VCaP (cell line): ENCODE measurements at regions not wholly inside any gene's neighbourhood (a gene's known extent, or its start where the extent isn't known, plus 50 kb on each side); places are given as distances from the start of the nearest gene placed in this dataset.

Experiments
- H3K27ac ChIP-seq: fragments of 450-650 bp; 2 replicates; pipeline ENCODE4 v1.5.1; 2017
- TF ChIP-seq, protein P1 (sequence below): fragments of 450-650 bp; conservative IDR thresholded peaks from 2 replicates; pipeline ENCODE4 v1.5.1; 2017; ENCODE audit warnings: mild to moderate bottlenecking, moderate library complexity

GRCh38 chr1:105326886-105327285, 1577.2 kb downstream of the AMY1C start:
- TF ChIP-seq, protein P1, sequence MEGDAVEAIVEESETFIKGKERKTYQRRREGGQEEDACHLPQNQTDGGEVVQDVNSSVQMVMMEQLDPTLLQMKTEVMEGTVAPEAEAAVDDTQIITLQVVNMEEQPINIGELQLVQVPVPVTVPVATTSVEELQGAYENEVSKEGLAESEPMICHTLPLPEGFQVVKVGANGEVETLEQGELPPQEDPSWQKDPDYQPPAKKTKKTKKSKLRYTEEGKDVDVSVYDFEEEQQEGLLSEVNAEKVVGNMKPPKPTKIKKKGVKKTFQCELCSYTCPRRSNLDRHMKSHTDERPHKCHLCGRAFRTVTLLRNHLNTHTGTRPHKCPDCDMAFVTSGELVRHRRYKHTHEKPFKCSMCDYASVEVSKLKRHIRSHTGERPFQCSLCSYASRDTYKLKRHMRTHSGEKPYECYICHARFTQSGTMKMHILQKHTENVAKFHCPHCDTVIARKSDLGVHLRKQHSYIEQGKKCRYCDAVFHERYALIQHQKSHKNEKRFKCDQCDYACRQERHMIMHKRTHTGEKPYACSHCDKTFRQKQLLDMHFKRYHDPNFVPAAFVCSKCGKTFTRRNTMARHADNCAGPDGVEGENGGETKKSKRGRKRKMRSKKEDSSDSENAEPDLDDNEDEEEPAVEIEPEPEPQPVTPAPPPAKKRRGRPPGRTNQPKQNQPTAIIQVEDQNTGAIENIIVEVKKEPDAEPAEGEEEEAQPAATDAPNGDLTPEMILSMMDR, result no peak

GRCh38 chr1:105337420-105337819, 1587.7 kb downstream of the AMY1C start:
- TF ChIP-seq, protein P1, result no peak
- no peak overlapping the region for H3K27ac ChIP-seq

More at GRCh38 chr1:105326886-105327285, 1577.2 kb downstream of the AMY1C start:
- no peak overlapping the region for H3K27ac ChIP-seq

DNA sequence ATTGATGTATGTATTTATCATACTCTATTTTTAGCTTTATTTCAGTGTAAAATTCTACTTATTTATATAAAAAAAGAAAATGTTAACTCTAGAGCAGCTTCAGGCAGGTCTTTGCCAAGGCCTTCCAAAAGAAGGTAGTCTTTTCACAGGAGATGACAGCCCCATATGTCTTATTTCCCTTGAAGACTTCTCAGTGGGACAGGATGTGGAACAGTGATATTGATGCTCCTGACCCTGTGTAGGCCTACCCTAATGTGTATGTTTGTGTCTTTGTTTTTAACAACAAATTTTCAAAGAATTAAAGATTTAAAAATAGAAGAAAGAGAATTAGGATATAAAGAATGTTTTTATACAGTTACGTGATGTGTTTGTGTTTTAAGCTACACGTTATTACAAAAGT, 1593.6 kb downstream of the AMY1C start:
- no peak overlapping the region for H3K27ac ChIP-seq
- TF ChIP-seq, protein P1, result no peak

DNA sequence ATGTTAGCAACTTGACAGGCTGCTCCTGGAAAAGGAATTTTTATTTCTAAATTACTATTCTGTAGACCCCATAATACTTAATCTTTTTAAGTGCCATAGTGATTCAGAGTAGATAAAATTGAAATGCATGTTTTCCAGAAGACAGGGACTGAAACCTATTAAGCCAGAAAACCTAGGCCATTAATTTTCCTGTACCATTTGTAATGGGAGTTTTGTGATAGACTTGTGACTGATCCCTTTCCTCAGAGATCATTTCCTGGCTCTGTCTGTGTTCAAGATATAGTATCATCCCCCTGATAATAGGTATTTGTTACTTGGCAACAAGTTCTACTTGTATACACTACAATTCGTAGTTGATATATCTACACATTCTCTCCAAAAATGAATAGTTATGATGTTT, 1609.8 kb downstream of the AMY1C start:
- TF ChIP-seq, protein P1, result no peak
- H3K27ac ChIP-seq, result no peak overlapping the region

DNA sequence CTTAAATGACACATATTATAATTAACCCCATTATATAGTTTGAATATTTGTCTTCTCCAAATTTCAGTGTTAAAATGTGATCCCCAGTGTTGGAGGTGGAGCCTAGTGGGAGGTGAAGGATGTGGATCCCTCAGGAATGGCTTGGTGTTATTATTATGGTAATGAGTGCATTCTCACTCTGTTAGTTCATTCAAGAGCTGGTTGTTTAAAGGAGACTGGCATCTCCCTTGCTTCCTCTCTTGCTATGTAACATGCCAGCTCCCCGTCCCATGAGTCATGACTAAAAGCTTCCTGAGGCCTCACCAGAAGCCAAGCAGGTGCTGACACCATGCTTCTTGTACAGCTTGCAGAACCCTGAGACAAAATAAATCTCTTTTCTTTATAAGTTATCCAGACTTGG, 1612.7 kb downstream of the AMY1C start:
- H3K27ac ChIP-seq, result no peak overlapping the region
- TF ChIP-seq, protein P1, result no peak

DNA sequence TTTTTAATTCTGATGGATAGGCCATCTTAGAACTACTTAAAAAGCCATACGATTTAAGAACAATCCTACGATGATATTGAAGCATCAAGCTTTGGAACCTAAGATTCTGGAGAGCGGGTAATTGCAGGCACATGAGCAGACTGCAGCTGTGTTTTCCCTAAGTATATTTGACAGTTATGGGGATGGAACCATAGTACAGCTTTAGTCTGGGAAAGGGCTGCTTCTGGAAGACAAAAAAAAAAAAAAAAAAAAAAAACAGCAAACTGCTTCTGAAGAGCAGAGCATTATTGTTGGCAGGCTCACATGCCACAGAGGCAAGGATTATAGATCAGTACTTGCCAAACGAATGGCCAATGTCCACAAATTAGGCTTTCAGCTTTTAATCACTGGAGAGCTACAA, 1618.7 kb downstream of the AMY1C start:
- no peak overlapping the region for H3K27ac ChIP-seq
- TF ChIP-seq, protein P1, result no peak

- TF ChIP-seq, protein P1, result no peak
- no peak overlapping the region for H3K27ac ChIP-seq
Observed at GRCh38 chr1:105373681-105374080, 1624.0 kb downstream of the AMY1C start.

DNA sequence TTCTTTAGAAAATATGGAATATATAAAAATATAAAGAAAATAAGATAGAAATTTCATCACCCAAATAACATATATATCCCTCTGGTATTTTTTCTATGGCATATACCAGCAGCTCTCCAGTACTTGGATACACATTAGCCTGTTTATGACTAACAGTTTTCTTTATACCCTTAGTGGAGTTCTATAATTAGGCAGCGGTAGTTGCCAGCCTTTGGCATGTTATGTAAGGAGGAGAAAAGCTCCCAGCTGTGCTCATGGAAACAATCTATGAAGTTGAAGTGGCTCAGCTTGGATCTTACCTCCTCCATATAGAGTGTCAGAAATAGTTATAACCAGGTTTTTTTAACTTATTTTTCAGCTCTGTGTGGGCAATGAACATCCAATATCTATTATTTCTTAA, 1636.8 kb downstream of the AMY1C start:
- TF ChIP-seq, protein P1, result no peak

More for the DNA sequence above, 1636.8 kb downstream of the AMY1C start:
- H3K27ac ChIP-seq, result no peak overlapping the region
